ENCODE measurements at regions not wholly inside any gene's neighbourhood (a gene's known extent, or its start where the extent isn't known, plus 50 kb on each side); places are given as distances from the start of the nearest gene placed in this dataset.

GRCh38 chr3:187610981-187611511, 59.1 kb downstream of the SST start:
- TF ChIP-seq POLR2A (IDR thresholded peaks at IDR 0.05), result no peak
- no peak for TF ChIP-seq CTCF (IDR thresholded peaks at IDR 0.05)
